ENCODE measurements at regions not wholly inside any gene's neighbourhood (a gene's known extent, or its start where the extent isn't known, plus 50 kb on each side); places are given as distances from the start of the nearest gene placed in this dataset.

GRCh38 chr6:45786355-45786781 lies 229.3 kb downstream of the CLIC5 start:
- CTCF ChIA-PET = no interaction called here
- Mint-ChIP-seq H3K4me1 (no peaks in the 10 kb centered on the region), H3K27me3 (peaks cover 0 to 7% of the 10 kb centered on the region in 2 donors), H3K9me3 (no peaks in the 10 kb centered on the region), H3K4me3 (no peak overlapping the region), H3K36me3 (no peaks in the 10 kb centered on the region), H3K27ac (no peak overlapping the region)
- Histone ChIP-seq H3K36me3 (ENCODE audit: insufficient read depth, low read length) (no peaks in the 10 kb centered on the region), H3K4me1 (ENCODE audit: insufficient read depth, low read length) (no peaks in the 10 kb centered on the region), H3K27ac (ENCODE audit: low read depth, low read length) (no peak overlapping the region), H3K4me3 (ENCODE audit: low read length) (no peak overlapping the region), H3K27me3 (ENCODE audit: insufficient read depth, low read length, poor library complexity, severe bottlenecking) (no peaks in the 10 kb centered on the region), H3K9me3 (ENCODE audit: low read length) (no peaks in the 10 kb centered on the region)
- DNase-seq = no peak
- POLR2A ChIA-PET = no interaction called here

- ChIA-PET POLR2A (no interaction called here), CTCF (no interaction called here)
- no peaks in the 10 kb centered on the region for H3K36me3 ChIP-seq (ENCODE audit: insufficient read depth, low read length)
- H3K27ac ChIP-seq (ENCODE audit: low read depth, low read length) = no peak overlapping the region
- Mint-ChIP-seq H3K27ac (no peak overlapping the region), H3K4me1 (no peaks in the 10 kb centered on the region), H3K27me3 (peaks cover 0 to 7% of the 10 kb centered on the region in 2 donors), H3K4me3 (no peak overlapping the region), H3K9me3 (no peaks in the 10 kb centered on the region), H3K36me3 (no peaks in the 10 kb centered on the region)
- H3K4me3 ChIP-seq (ENCODE audit: low read length) = no peak overlapping the region
- H3K4me1 ChIP-seq (ENCODE audit: insufficient read depth, low read length) = no peaks in the 10 kb centered on the region
- no peaks in the 10 kb centered on the region for H3K9me3 ChIP-seq (ENCODE audit: low read length)
- H3K27me3 ChIP-seq (ENCODE audit: insufficient read depth, low read length, poor library complexity, severe bottlenecking) = no peaks in the 10 kb centered on the region
- DNase-seq = no peak
Observed at GRCh38 chr6:45784250-45784649, 231.4 kb downstream of the CLIC5 start.

DNA sequence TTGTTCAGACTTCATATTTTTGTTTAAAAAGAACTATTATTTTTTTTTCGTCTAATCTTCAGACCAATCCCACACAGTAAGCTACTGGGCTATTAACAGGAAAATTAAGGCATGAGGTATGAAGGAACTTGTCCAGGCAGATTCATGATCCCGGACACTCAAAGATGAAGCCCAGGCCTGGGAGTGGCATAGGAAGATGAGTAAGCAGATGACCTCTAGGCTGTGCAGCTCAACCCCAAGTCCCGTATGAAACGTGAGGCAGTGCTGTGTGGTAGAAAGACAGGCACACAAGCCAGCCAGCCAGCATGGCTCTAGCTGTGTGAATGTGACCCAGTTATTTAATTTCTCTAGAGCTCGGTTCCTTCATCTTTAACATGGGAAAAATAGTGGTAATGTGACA lies 231.9 kb downstream of the CLIC5 start:
- POLR2A ChIA-PET = interaction anchor here (0.8 kb wide), 1 partner anchor 16 kb away, joined by 5 read pairs; no protein-coding TSS in a partner anchor
- Mint-ChIP-seq H3K36me3 (no peaks in the 10 kb centered on the region), H3K4me3 (no peak overlapping the region), H3K9me3 (no peaks in the 10 kb centered on the region), H3K4me1 (no peaks in the 10 kb centered on the region), H3K27me3 (peaks cover 0 to 5% of the 10 kb centered on the region in 2 donors), H3K27ac (no peak overlapping the region)
- DNase-seq = no peak
- CTCF ChIA-PET = no interaction called here
- no peak overlapping the region for H3K27ac ChIP-seq (ENCODE audit: low read depth, low read length)
- no peaks in the 10 kb centered on the region for H3K4me1 ChIP-seq (ENCODE audit: insufficient read depth, low read length)
- H3K9me3 ChIP-seq (ENCODE audit: low read length) = no peaks in the 10 kb centered on the region
- H3K4me3 ChIP-seq (ENCODE audit: low read length) = no peak overlapping the region
- H3K27me3 ChIP-seq (ENCODE audit: insufficient read depth, low read length, poor library complexity, severe bottlenecking) = no peaks in the 10 kb centered on the region
- H3K36me3 ChIP-seq (ENCODE audit: insufficient read depth, low read length) = no peaks in the 10 kb centered on the region

GRCh38 chr6:45781890-45782289 lies 233.8 kb downstream of the CLIC5 start:
- POLR2A ChIA-PET = no interaction called here
- H3K9me3 Mint-ChIP-seq = no peaks in the 10 kb centered on the region
- CTCF ChIA-PET = no interaction called here
- no peaks in the 10 kb centered on the region for H3K4me1 Mint-ChIP-seq
- no peak overlapping the region for H3K27ac ChIP-seq (ENCODE audit: low read depth, low read length)
- no peak overlapping the region for H3K27ac Mint-ChIP-seq
- peaks cover 0 to 4% of the 10 kb centered on the region in 2 donors for H3K27me3 Mint-ChIP-seq
- DNase-seq = no peak
- H3K27me3 ChIP-seq (ENCODE audit: insufficient read depth, low read length, poor library complexity, severe bottlenecking) = no peaks in the 10 kb centered on the region
- no peaks in the 10 kb centered on the region for H3K36me3 ChIP-seq (ENCODE audit: insufficient read depth, low read length)
- H3K4me3 ChIP-seq (ENCODE audit: low read length) = no peak overlapping the region
- no peaks in the 10 kb centered on the region for H3K4me1 ChIP-seq (ENCODE audit: insufficient read depth, low read length)
- no peaks in the 10 kb centered on the region for H3K36me3 Mint-ChIP-seq
- no peaks in the 10 kb centered on the region for H3K9me3 ChIP-seq (ENCODE audit: low read length)
- H3K4me3 Mint-ChIP-seq = no peak overlapping the region

- ChIA-PET POLR2A (no interaction called here), CTCF (no interaction called here)
- no peak for DNase-seq
- Histone ChIP-seq H3K27ac (ENCODE audit: low read depth, low read length) (no peak overlapping the region), H3K9me3 (ENCODE audit: low read length) (no peaks in the 10 kb centered on the region), H3K36me3 (ENCODE audit: insufficient read depth, low read length) (no peaks in the 10 kb centered on the region), H3K27me3 (ENCODE audit: insufficient read depth, low read length, poor library complexity, severe bottlenecking) (no peaks in the 10 kb centered on the region), H3K4me1 (ENCODE audit: insufficient read depth, low read length) (no peaks in the 10 kb centered on the region), H3K4me3 (ENCODE audit: low read length) (no peak overlapping the region)
- Mint-ChIP-seq H3K4me1 (no peaks in the 10 kb centered on the region), H3K27me3 (no peaks in the 10 kb centered on the region), H3K36me3 (no peaks in the 10 kb centered on the region), H3K4me3 (no peak overlapping the region), H3K9me3 (no peaks in the 10 kb centered on the region), H3K27ac (no peak overlapping the region)
Observed at GRCh38 chr6:45780523-45780922, 235.1 kb downstream of the CLIC5 start.

- Histone ChIP-seq H3K27me3 (ENCODE audit: insufficient read depth, low read length, poor library complexity, severe bottlenecking) (no peaks in the 10 kb centered on the region), H3K36me3 (ENCODE audit: insufficient read depth, low read length) (no peaks in the 10 kb centered on the region), H3K4me1 (ENCODE audit: insufficient read depth, low read length) (no peaks in the 10 kb centered on the region), H3K4me3 (ENCODE audit: low read length) (no peak overlapping the region), H3K27ac (ENCODE audit: low read depth, low read length) (no peak overlapping the region), H3K9me3 (ENCODE audit: low read length) (no peaks in the 10 kb centered on the region)
- peaks cover 0 to 4% (median 0%) of the 10 kb centered on the region in 3 donors for H3K36me3 Mint-ChIP-seq
- peaks cover 0 to 2% (median 0%) of the 10 kb centered on the region in 5 donors for H3K9me3 Mint-ChIP-seq
- no peak overlapping the region for H3K27ac Mint-ChIP-seq
- H3K4me1 Mint-ChIP-seq = no peaks in the 10 kb centered on the region
- peaks cover 0 to 7% of the 10 kb centered on the region in 2 donors for H3K27me3 Mint-ChIP-seq
- DNase-seq = no peak
- ChIA-PET CTCF (no interaction called here), POLR2A (no interaction called here)
- no peak overlapping the region for H3K4me3 Mint-ChIP-seq
Observed at GRCh38 chr6:45775026-45775697, 240.5 kb downstream of the CLIC5 start.

- H3K27me3 ChIP-seq (ENCODE audit: insufficient read depth, low read length, poor library complexity, severe bottlenecking) = no peaks in the 10 kb centered on the region
- H3K27ac ChIP-seq (ENCODE audit: low read depth, low read length) = no peak overlapping the region
- H3K9me3 ChIP-seq (ENCODE audit: low read length) = no peaks in the 10 kb centered on the region
- no peak for DNase-seq
- no peaks in the 10 kb centered on the region for H3K4me1 ChIP-seq (ENCODE audit: insufficient read depth, low read length)
- H3K4me3 Mint-ChIP-seq = no peak overlapping the region
- no peak overlapping the region for H3K4me3 ChIP-seq (ENCODE audit: low read length)
- H3K36me3 Mint-ChIP-seq = peaks cover 0 to 4% (median 0%) of the 10 kb centered on the region in 3 donors
- ChIA-PET POLR2A (no interaction called here), CTCF (no interaction called here)
- peaks cover 0 to 9% of the 10 kb centered on the region in 2 donors for H3K27me3 Mint-ChIP-seq
- no peak overlapping the region for H3K27ac Mint-ChIP-seq
- H3K4me1 Mint-ChIP-seq = no peaks in the 10 kb centered on the region
- H3K36me3 ChIP-seq (ENCODE audit: insufficient read depth, low read length) = no peaks in the 10 kb centered on the region
- H3K9me3 Mint-ChIP-seq = peaks cover 0 to 2% (median 0%) of the 10 kb centered on the region in 5 donors
Observed at GRCh38 chr6:45773906-45774305, 241.8 kb downstream of the CLIC5 start.

DNA sequence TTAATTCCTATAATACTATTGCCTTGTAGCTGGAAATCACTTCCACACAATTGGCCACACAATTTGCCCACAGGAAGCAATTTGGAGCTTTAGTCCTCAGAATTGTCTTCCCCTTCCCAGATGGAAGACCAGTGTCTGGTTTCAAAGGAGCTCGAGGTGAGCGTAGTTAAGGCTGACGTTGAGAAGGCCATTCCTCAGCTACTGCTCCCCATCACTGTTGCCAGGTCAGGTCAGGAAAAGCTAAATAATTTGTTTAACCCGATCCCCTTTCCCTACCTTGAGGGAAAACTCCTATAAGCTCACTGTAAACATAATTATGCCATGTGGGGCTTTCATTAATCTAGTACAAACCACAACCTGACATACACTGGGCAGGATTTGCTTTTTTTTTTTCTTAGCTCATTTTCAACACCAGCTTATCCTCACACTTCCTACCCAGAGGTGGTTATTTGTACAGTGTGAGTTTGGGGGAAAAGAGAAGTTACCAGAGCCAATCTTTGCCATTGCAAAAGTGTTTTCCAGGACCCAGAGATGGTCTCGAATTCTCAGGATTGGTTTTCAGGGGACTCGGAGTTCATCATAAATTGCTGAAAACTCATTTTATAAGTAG lies 242.7 kb downstream of the CLIC5 start:
- Mint-ChIP-seq H3K27ac (no peak overlapping the region), H3K4me1 (no peaks in the 10 kb centered on the region), H3K36me3 (peaks cover 0 to 4% (median 0%) of the 10 kb centered on the region in 3 donors), H3K27me3 (peaks cover 0 to 10% of the 10 kb centered on the region in 2 donors), H3K4me3 (no peak overlapping the region), H3K9me3 (peaks cover 0 to 2% (median under 1%) of the 10 kb centered on the region in 5 donors)
- Histone ChIP-seq H3K27ac (ENCODE audit: low read depth, low read length) (no peak overlapping the region), H3K36me3 (ENCODE audit: insufficient read depth, low read length) (no peaks in the 10 kb centered on the region), H3K9me3 (ENCODE audit: low read length) (no peaks in the 10 kb centered on the region), H3K4me3 (ENCODE audit: low read length) (no peak overlapping the region), H3K4me1 (ENCODE audit: insufficient read depth, low read length) (no peaks in the 10 kb centered on the region), H3K27me3 (ENCODE audit: insufficient read depth, low read length, poor library complexity, severe bottlenecking) (no peaks in the 10 kb centered on the region)
- DNase-seq = no peak
- POLR2A ChIA-PET = no interaction called here
- CTCF ChIA-PET = no interaction called here

Measured in CD8-positive, alpha-beta memory T cell (primary cell).